ENCODE measurements at regions not wholly inside any gene's neighbourhood (a gene's known extent, or its start where the extent isn't known, plus 50 kb on each side); places are given as distances from the start of the nearest gene placed in this dataset.

- TF ChIP-seq L3MBTL2 (conservative IDR thresholded peaks at IDR 0.05) (no peak), BHLHE40 (IDR thresholded peaks at IDR 0.05; ENCODE audit: borderline replicate concordance) (no peak), ARNT (IDR thresholded peaks at IDR 0.05) (no peak)
- ChIA-PET POLR2A (no interaction called here), CTCF (no interaction called here)
- DNase-seq (ENCODE audit: extremely low spot score) = no peak
These were observed 824.8 kb upstream of the SALL3 start for GRCh38 chr18:78154853-78155252.

- no peak for DNase-seq (ENCODE audit: extremely low spot score)
- POLR2A ChIA-PET = no interaction called here
- TF ChIP-seq HDGF (IDR thresholded peaks at IDR 0.05; ENCODE audit: borderline replicate concordance) (no peak), PKNOX1 (IDR thresholded peaks at IDR 0.05) (no peak), SP1 (IDR thresholded peaks at IDR 0.05) (no peak), ARNT (IDR thresholded peaks at IDR 0.05) (no peak), BHLHE40 (IDR thresholded peaks at IDR 0.05; ENCODE audit: borderline replicate concordance) (no peak), NFRKB (IDR thresholded peaks at IDR 0.05) (no peak), FOXA1 (IDR thresholded peaks at IDR 0.05) (no peak), LEF1 (IDR thresholded peaks at IDR 0.05; ENCODE audit: borderline replicate concordance) (no peak), ELF4 (IDR thresholded peaks at IDR 0.05) (no peak), FOXK2 (IDR thresholded peaks at IDR 0.05) (no peak), TARDBP (IDR thresholded peaks at IDR 0.05) (no peak)
- CTCF ChIA-PET = no interaction called here
These were observed 823.2 kb upstream of the SALL3 start for GRCh38 chr18:78156466-78156865.

- TF ChIP-seq FOXK2 (IDR thresholded peaks at IDR 0.05) = no peak
- no peak for TF ChIP-seq TARDBP (IDR thresholded peaks at IDR 0.05)
- no peak for TF ChIP-seq SUZ12 (IDR thresholded peaks at IDR 0.05)
- TF ChIP-seq NFRKB (IDR thresholded peaks at IDR 0.05) = no peak
- TF ChIP-seq BHLHE40 (IDR thresholded peaks at IDR 0.05; ENCODE audit: borderline replicate concordance) = no peak
- no peak for TF ChIP-seq PKNOX1 (IDR thresholded peaks at IDR 0.05)
- TF ChIP-seq SP1 (IDR thresholded peaks at IDR 0.05) = no peak
- no peak for TF ChIP-seq CTBP1 (IDR thresholded peaks at IDR 0.05; ENCODE audit: borderline replicate concordance)
- TF ChIP-seq ZNF384 (IDR thresholded peaks at IDR 0.05) = no peak
- TF ChIP-seq ELF4 (IDR thresholded peaks at IDR 0.05) = no peak
- TF ChIP-seq ARNT (IDR thresholded peaks at IDR 0.05) = no peak
- TF ChIP-seq LEF1 (IDR thresholded peaks at IDR 0.05; ENCODE audit: borderline replicate concordance) = no peak
- TF ChIP-seq FOXA1 (IDR thresholded peaks at IDR 0.05) = no peak
- no peak for TF ChIP-seq FOXM1 (IDR thresholded peaks at IDR 0.05; ENCODE audit: borderline replicate concordance)
- TF ChIP-seq HDGF (IDR thresholded peaks at IDR 0.05; ENCODE audit: borderline replicate concordance) = no peak
- TF ChIP-seq L3MBTL2 (conservative IDR thresholded peaks at IDR 0.05) = no peak
- CTCF ChIA-PET = no interaction called here
- POLR2A ChIA-PET = no interaction called here
- no peak for DNase-seq (ENCODE audit: extremely low spot score)
These were observed 820.7 kb upstream of the SALL3 start for GRCh38 chr18:78158943-78159342.

- no peak for DNase-seq (ENCODE audit: extremely low spot score)
- no peak for TF ChIP-seq ZNF384 (IDR thresholded peaks at IDR 0.05)
- TF ChIP-seq HDGF (IDR thresholded peaks at IDR 0.05; ENCODE audit: borderline replicate concordance) = no peak
- TF ChIP-seq FOXK2 (IDR thresholded peaks at IDR 0.05) = no peak
- TF ChIP-seq TARDBP (IDR thresholded peaks at IDR 0.05) = no peak
- TF ChIP-seq BHLHE40 (IDR thresholded peaks at IDR 0.05; ENCODE audit: borderline replicate concordance) = no peak
- TF ChIP-seq ARNT (IDR thresholded peaks at IDR 0.05) = no peak
- no peak for TF ChIP-seq SUZ12 (IDR thresholded peaks at IDR 0.05)
- TF ChIP-seq PKNOX1 (IDR thresholded peaks at IDR 0.05) = no peak
- no peak for TF ChIP-seq FOXM1 (IDR thresholded peaks at IDR 0.05; ENCODE audit: borderline replicate concordance)
- no peak for TF ChIP-seq FOXA1 (IDR thresholded peaks at IDR 0.05)
- TF ChIP-seq L3MBTL2 (conservative IDR thresholded peaks at IDR 0.05) = no peak
- no peak for TF ChIP-seq CTBP1 (IDR thresholded peaks at IDR 0.05; ENCODE audit: borderline replicate concordance)
- no peak for TF ChIP-seq LEF1 (IDR thresholded peaks at IDR 0.05; ENCODE audit: borderline replicate concordance)
- no peak for TF ChIP-seq ELF4 (IDR thresholded peaks at IDR 0.05)
- TF ChIP-seq NFRKB (IDR thresholded peaks at IDR 0.05) = no peak
- no peak for TF ChIP-seq SP1 (IDR thresholded peaks at IDR 0.05)
- CTCF ChIA-PET = no interaction called here
- POLR2A ChIA-PET = no interaction called here
These were observed 820.2 kb upstream of the SALL3 start for GRCh38 chr18:78159397-78159796.

- no peak for DNase-seq (ENCODE audit: extremely low spot score)
- ChIA-PET POLR2A (no interaction called here), CTCF (no interaction called here)
- TF ChIP-seq FOXK2 (IDR thresholded peaks at IDR 0.05) (no peak), SP1 (IDR thresholded peaks at IDR 0.05) (no peak), TARDBP (IDR thresholded peaks at IDR 0.05) (no peak), PKNOX1 (IDR thresholded peaks at IDR 0.05) (no peak), ELF4 (IDR thresholded peaks at IDR 0.05) (no peak), L3MBTL2 (conservative IDR thresholded peaks at IDR 0.05) (no peak), ZNF384 (IDR thresholded peaks at IDR 0.05) (no peak), LEF1 (IDR thresholded peaks at IDR 0.05; ENCODE audit: borderline replicate concordance) (no peak), ARNT (IDR thresholded peaks at IDR 0.05) (no peak), SUZ12 (IDR thresholded peaks at IDR 0.05) (no peak), FOXM1 (IDR thresholded peaks at IDR 0.05; ENCODE audit: borderline replicate concordance) (no peak), FOXA1 (IDR thresholded peaks at IDR 0.05) (no peak), CTBP1 (IDR thresholded peaks at IDR 0.05; ENCODE audit: borderline replicate concordance) (no peak), BHLHE40 (IDR thresholded peaks at IDR 0.05; ENCODE audit: borderline replicate concordance) (no peak), NFRKB (IDR thresholded peaks at IDR 0.05) (no peak), HDGF (IDR thresholded peaks at IDR 0.05; ENCODE audit: borderline replicate concordance) (no peak)
These were observed 818.5 kb upstream of the SALL3 start for GRCh38 chr18:78160961-78161656.
